Muscle of arm (tissue), 1 donor: ENCODE measurements at regions not wholly inside any gene's neighbourhood (a gene's known extent, or its start where the extent isn't known, plus 50 kb on each side); places are given as distances from the start of the nearest gene placed in this dataset.

Experiments
- DNase-seq: peaks from one replicate; pipeline ENCODE4 v3.0.0-alpha.2; 2013

DNA sequence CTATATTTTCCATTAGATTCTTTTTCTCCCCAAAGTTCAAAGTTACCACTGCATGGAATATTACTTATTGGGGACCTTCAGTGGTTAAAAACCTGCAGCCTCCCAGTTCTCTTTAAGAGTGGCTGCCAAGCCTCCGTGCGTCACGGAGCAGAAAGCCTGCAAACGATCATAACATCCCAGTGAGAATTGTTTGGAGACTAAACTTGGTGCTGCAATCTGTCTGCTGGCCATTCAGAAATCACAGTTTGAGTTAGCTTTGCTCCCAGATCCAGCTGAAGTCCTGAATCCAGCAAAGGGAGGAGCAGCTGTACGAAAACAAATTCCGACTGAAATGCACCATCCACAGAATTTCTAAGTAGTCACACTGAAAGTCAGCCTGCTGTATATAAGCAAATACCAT is 213.5 kb upstream of the PDE10A start:
- peak; percentile 92 for DNase-seq

DNA sequence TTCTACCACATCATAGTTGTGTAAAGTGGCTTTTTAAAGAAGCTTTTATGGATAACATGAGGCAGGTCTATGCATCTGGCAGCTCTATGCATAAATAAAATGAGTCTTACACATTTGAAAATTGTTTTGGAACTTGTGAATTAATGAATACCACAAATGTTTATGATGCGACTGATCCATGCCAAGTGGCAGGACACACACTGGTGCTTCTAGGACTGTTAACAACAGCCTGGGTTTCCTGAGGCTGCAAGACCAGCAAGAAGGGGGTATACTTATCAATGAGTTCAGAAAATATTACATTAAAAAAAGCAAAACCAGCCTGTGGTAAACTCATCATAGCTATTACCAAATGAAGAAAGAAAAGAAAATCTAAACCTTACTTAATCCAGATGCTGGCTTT is 212.9 kb upstream of the PDE10A start:
- no peak for DNase-seq

DNA sequence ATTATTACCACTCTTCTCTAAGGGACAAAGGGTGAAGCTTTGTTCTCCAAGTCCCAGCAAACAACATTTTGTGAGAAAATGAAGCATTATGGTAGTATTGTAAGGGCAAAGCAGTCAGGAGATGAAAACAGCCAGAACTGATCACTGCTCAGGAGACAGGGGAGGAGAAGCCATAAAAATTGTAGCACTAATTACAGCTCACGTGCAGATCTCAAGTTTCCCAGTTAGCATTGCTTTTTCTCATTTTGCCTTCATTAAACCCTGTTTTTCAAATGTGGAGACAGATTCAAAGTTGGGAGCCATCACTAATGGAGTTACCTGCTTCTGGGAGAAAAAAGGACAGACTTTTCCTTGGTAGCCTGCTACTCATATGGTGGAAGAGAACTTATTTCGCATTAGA is 210.9 kb upstream of the PDE10A start:
- no peak for DNase-seq

DNA sequence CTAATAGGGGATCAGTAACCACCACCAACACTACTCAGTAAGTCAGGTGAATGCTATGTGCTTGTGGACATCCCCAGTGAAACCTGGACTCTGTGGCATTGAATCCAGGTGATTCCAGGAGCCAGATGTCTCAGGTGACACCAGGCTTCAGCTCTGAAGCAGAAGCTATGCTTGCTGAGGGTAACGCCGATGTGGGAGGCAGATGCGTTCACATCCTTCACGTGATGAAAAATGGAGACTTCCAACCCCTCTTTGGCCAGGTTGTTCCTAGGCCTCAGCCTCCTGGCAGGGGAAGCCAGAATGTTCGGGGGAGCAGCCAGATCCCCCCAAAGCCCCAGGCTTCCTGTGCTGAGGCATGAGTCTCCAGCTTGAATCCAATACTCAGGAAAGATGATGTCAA is 209.8 kb upstream of the PDE10A start:
- DNase-seq: no peak

DNA sequence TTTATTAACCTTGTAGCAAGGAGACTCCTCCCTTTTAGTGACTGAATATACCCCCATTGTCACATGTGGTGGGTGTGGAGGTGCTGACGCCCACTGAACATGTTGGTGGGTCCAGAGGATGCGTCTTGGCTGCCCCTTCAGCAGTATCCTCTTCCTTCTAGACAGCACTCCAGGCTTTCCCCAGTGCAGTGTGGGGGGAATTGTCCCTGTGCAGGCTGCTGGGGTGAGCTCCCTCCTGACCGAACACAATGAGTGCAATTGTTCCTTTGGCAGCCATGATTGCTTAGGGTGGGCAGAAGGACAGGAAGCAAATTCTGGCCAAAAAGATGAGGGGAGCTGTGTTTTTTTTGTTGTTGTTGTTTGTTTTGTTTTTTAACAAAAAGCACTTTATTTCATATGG is 209.3 kb upstream of the PDE10A start:
- no peak for DNase-seq

- DNase-seq: no peak
Observed at GRCh38 chr6:165871571-165871970, 208.5 kb upstream of the PDE10A start.

GRCh38 chr6:165869526-165869925 is 206.5 kb upstream of the PDE10A start:
- DNase-seq: no peak

DNA sequence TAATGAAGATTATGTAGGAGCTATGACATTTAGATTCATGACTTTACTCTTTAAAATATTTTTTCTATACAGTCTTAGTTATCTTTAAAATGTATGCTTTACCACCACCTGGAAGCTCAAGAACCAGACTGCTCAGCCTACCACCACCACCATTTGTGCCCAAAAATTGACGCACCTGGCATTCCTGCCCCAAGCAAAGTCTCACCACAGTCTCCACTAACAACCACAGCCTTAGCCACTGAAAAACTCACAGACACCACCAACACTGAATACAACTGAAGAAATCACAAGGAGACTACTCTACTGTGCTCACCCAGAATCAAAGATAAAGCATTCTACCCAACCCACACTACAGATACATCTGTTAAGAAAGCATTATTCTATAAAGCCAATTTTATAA is 201.9 kb upstream of the PDE10A start:
- DNase-seq: no peak

DNA sequence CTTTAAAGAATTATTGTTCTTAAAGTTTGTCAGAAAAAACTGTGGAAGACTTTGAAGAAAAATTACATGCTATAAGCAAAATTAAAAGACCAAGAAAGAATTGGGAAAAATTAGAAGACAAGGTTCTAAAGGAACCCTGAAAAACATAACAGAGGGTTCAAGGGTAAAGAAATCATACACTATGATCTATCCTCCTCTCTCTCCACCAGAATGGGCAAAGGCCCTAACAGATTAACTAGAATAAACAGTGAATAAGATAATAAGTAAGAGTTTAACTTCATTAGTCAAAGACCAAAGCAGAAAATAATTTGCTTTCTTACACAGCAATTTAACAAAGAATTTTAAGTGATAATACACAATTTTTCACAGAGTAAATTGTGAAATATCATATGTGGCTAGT is 201.2 kb upstream of the PDE10A start:
- DNase-seq: no peak

DNA sequence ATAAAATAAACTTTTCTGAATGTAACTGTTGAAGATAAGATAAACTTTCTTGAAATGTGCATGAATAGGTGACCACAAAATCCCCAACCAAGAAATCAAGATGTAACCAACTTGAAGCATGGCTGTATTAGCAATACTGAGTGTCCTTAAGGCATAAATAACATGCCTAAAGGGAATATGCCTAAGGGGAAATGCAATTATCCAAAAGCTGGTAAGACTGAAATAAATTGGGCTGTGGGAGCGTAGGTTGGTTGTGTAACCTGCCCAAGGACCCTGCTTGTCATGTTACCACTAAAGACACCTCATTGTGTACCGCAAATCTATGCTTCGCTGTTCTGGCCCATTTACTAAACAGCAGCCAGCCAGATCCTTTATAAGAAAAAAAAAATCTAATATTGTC is 200.8 kb upstream of the PDE10A start:
- no peak for DNase-seq

GRCh38 chr6:165862813-165863212 is 199.8 kb upstream of the PDE10A start:
- DNase-seq: no peak

GRCh38 chr6:165861226-165861625 is 198.2 kb upstream of the PDE10A start:
- no peak for DNase-seq

DNA sequence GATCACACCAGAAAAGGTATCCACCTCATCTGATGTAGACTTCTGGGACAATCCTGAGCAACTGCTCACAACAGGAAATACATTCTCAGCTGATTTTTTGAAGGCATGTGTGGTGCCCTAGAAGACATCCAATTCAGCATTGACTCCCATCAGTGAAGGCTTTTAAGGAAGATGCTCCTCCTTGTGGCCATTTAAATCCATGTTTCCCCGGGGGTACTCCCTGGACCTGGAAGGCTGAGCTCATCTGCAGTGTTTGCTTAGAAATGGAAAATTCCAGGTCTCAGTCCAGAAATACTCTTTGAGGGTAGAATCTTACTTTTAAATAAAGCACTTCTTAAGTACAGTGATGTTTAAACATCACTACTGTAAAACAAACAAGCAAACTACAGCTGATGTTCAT is 195.5 kb upstream of the PDE10A start:
- no peak for DNase-seq

DNA sequence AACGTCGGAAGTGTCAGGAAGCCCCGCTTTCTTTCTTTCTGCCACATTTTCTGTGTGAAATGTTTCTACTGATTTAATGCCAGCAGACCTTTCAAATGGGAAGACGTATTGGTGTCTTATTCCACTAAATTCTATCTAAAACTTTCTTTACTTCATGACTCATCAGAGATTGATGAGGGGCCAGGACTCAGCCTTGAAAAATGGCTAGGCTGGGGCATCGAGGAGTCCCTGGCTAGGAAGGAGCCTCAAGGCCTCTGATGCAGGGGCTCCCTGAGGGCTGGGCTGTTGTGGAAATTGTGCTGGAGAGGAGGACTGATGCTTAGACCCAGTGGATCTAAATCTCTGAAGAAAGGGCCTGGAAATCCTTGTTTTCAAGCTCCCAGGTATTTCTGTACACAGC is 192.8 kb upstream of the PDE10A start:
- no peak for DNase-seq

DNA sequence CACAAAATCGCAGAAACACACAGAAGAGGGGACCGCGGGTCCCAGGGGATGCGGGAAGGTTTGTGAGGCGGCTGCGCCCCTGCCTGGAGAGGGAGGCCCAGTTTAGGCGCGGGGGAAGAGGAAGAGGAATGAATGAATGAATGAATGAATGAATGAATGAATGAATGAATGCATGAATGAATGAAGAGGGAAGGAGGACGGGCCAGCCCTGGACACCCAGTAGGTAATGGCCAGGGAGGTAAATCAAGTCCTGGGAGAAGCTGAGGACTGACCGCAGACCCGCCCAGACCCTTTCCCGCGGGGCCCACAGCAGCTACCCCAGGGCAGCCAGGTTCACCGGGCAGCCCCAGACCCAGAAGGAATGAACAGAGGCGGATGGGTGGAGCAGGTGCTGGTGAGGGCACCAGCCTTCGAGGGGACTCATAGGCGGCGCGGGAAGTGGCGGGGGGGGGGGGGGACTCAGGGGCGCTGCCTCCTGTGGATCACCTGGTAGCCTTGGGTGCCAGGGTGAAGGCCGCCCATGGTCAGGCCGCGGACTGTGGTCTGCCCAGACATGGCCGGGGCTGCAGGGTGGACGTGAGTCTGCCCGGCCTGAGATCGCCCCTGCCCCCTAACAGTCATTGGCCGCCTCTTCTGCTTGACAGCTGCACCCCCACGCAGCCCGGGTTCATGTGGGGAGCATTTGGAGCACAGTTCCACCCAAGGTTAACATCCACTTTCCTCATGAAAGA is 192.0 kb upstream of the PDE10A start:
- no peak for DNase-seq

- DNase-seq: no peak
Observed at GRCh38 chr6:165854061-165854862, 191.2 kb upstream of the PDE10A start.

DNA sequence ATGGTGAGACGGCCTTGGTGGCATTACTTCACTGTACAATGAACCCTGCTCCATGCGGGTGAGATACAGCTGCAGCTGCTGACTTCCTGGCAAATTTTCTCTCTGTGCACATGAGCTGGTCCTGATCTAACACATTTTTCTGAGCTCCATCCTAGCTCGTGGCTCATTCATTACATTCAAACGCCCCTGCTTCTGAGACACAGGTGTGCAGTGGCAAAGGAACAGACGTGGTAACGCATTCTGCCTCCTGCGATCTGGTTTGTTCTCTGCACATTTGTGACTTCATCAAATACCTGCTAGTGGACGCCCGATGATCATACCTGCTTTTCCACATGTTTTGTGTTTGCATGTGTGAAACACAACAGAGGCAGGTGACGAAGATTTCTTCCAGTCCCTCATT is 189.6 kb upstream of the PDE10A start:
- DNase-seq: no peak

GRCh38 chr6:165850434-165851019 is 187.5 kb upstream of the PDE10A start:
- peak; percentile 77 for DNase-seq

GRCh38 chr6:165849534-165850430 is 186.7 kb upstream of the PDE10A start:
- DNase-seq: no peak

GRCh38 chr6:165848086-165848426 is 185.0 kb upstream of the PDE10A start:
- no peak for DNase-seq

DNA sequence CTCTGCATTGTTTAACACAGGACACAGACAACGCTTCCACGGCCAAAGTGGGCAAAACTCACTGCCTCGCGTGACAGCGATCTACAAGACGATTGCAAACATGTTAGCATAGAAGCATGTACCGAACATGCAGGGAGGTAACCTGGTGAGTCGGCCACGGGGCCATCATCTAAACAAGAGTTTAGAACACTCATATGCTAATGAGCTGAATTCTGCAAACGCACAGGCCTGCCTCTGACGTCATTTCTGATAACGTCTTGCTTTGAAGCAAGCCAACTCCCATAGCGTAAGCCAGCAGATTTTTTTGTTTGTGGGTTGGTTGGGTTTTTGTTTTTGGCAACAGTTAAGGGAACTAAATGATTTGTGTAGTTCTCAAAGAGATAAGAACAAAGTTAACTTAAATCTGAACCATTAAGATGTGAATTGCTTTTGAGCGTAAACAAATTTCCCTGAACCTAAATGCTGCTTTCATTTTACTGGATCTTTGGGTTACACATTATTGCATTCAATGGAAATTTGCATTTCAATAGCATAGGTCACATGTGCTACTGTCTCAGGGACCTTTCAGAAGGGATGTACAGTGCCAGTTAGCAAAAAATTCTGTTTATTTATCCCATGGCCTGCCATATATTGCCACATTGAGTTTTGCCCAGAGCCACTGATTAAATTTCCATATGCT is 184.5 kb upstream of the PDE10A start:
- DNase-seq: no peak
